GM18867 (cell line): ENCODE measurements at regions not wholly inside any gene's neighbourhood (a gene's known extent, or its start where the extent isn't known, plus 50 kb on each side); places are given as distances from the start of the nearest gene placed in this dataset.

Experiments used
- ATAC-seq: cut with Tn5 transposase; IDR thresholded peaks from one replicate; pipeline ENCODE4 v1.9.1; 2021; ENCODE audit warnings: mild to moderate bottlenecking, moderate library complexity; ENCODE audit not compliant: unreplicated experiment

DNA sequence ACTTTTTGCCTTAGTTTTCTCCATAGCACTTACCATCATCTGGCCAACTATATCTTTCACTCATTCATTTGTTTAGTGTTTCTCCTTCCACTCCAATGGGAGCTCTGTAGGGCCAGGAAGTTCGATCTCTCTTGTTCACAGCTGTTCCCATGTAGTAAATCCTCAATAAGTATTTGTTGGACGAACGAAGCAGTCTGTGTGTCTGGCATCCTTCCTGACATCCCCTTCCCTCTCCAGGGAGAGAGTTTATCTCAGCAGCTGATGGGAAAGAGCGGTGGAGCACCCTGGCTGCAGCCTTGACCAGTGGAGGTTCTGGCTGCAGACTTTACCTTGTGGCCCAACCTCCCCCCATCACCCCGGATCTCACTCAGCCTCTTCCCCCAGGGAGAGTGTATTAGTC, 141.7 kb downstream of the CHST1 start:
- ATAC-seq = no peak

DNA sequence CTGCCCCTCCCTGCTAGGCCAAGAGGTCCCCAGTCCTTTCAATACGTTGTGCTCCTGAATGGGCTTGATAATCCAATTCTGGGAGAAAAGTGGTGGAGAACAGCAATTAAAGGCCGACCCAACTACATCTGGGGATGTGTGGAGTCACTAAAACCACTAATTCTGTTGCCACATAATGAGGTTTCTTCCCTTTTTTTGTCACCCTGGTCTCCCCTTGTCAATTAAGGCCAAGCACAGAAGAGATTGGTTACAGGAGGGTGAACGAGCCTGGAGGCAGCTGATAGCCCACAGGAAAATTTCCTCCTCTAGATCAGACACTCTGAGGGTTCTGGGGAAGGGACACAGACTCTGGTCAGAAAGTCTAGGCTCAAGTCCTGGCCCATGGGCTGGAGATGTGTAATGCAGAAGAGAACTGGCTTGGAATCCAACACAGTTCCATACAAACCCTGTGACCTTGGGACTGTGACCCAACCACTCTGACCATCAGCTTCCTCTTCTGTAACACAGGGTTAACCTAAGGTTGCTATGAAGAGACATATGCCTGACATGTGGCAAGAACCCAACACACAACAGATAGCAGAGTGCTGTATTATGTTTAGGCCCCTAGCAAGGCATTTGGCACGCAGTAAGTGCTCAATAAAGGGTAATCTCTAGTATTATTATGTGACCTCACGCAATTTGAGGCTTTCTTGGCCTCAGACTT, 146.4 kb downstream of the CHST1 start:
- no peak for ATAC-seq

DNA sequence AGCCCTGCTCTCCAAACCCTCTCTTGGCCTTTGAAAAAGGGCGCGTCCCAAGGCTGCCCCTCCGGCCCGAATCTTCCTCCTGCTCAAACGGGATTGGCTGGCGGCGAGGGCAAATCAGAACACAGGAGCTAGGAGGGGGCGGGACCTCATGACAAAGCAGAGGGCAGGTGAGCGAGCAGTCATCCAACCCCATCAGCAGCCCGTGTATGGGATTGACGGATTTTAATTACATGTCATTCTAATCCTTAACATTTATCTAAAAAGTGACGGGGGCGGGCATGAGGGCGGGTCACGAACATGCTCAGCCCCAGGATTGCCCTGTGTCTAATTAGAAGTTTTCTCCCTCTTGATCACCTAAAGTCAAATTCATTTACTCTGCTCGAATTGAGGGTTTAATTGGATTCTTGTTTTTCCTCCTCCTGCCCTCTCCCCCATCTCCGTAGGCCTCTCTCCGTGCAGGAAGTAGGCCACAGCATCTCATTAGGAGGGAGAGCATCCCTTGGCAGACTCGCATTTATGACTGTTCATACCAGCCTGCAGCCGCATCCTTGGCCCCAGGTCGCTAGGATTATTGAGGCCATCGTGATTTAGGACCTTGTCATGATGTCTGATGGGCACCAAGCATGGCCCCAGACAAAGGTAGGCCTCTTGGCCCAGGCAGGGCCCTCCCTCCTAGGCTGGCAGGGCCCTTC, 147.1 kb downstream of the CHST1 start:
- ATAC-seq = no peak

DNA sequence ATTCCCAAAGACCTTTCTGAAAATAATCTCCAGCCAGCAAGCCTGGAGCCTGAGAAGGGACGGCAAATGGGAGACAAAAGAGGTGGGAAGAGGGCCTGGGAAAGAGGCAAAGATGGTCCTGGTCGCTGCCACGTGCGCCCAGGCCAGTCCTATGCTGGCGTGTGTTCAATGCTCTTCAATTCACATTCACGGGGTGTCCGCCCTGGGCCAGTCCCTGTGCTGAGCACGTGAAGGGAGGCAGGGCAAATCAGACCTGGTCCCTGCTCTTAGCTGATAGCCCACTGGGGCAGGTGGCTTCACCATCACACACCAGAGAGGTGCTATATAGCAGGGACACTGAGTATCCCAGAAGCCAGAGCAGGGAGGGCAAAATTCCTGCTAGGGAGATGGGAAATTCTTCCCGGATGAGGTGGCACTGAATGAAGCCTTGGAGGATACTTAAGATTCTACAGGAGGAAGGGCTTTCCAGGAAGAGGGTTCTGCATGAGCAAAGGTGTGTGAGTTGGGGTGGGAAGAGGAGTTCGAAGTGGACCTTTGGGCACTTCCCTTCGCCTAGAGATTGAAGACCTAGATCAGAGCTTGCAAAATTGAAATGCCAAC, 148.2 kb downstream of the CHST1 start:
- ATAC-seq = no peak

DNA sequence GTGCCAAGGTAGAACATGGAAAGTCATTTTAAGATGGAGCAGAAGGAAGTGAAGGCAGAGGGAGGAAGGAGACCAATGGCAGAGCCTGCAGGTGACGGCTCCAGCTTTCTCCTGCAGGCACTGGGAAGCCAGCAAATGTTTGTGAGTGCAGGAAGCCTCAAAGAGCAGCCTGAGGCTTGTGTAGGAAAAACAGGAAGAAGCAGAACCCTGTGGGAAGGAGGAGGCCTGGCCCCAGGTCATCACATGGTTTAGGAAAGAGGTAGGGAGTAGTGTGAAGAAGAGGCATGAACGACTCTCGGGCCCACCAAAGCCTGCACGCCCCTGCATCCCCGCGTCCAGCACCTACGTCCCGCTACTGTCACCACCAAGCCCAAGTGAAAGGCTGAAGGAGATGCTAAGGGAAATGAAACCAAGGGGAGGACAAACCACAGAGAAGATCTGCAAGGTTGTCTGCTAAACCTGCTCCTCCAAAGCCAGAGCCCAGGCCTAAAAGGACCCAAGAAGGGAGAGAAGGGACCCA, 151.5 kb downstream of the CHST1 start:
- ATAC-seq = no peak

DNA sequence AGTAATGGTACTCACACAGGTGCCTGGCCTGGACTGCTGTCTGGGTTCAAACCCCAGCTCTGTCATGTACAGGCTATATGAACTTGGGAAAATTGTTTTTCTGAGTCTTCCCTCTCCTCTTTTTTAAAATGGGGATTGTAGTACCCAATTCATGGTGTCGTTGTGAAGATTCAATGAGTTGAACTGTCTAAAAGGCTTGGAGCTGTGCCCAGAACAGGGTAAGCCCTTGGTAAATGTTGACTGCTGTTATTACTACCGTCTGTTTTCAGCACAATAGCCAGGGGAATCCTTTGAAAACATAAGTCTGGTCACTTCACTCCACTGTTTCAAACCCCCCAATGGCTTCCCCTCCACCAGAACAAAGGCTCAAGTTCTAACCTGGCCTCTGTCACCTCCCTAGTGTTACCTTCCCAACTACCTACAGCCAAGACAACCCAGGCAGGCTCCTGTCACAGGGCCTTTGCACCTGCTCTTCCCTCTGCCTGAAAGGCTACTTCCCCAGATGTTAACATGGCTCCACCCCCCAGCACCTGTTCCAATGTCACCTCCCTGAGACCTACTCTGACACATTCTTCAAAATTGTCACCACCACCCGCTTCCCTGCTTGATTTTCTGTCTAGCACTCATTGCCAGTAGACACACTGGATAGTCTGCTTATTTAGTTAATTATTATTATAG, 152.8 kb downstream of the CHST1 start:
- no peak for ATAC-seq

DNA sequence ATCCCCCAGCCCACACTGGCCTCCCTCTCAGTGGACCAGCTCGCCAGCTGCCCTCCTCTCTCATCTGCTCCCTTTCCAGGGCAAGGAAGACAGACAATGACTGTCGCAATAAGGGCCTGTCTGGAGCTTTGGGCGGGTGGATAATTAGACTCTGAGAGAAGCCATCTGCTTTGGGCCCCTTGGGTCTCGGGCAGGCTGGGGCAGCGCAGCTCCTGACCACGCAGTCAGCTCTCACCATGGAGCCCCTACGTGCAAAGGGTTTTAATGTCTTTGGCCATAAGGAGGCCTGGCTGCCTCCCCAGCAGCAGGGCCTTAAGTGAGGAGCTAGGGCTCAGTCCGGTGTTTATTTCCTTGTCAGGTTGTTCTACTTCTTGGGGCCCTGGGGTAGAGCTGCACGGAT, 153.9 kb downstream of the CHST1 start:
- ATAC-seq = no peak

DNA sequence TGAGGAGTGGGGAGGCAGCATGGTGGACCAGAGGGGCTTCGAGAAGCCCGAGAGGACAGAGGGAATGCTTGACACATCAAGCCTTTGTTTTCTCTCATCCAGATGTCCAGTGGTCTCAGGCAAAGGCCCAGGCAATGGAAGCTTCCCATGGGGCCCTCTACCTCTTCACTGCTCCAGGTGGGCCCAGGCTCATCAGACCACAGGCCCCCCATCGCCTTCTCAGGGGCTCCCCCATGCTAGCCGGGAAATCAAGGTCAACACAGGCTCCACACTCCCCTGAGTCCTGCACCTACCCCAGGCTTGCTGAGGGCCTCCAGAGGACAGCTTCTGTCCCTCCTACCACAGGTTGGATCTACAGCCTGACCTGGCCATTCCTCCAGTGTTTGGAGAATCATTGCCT, 157.5 kb downstream of the CHST1 start:
- ATAC-seq = no peak

DNA sequence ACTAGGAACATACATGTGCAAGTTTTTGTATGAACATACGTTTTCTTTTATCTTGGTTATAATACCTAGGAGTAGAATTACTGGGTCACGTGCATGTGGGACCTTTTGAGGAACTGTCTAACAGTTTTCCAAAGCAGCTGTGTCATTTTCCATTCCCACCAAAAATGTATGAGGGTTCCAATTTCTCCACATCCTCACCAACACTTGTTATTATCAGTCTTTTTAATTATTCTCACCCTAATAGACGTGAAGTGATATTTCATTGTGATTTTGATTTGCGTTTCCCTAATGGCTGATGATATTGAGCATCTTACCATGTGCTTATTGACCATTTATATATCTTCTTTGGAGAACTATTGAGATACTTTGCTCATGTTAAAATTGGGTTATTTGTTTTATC, 162.1 kb downstream of the CHST1 start:
- ATAC-seq = no peak

DNA sequence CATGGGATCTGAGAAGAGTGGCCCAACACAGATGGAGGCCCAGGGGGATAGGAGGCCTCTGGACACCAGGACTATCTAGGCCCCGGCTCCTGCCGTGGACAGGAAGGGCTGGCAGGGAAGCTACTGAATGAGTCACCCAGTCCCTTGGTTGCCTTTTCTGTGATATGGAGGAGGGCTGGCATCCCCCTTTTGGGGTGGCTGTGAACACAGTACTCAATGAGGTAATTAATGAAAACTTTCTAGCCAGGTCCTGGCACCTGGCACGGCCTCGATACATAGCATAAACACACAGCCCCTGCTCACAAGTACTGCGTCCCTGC, 163.2 kb downstream of the CHST1 start:
- ATAC-seq = no peak

DNA sequence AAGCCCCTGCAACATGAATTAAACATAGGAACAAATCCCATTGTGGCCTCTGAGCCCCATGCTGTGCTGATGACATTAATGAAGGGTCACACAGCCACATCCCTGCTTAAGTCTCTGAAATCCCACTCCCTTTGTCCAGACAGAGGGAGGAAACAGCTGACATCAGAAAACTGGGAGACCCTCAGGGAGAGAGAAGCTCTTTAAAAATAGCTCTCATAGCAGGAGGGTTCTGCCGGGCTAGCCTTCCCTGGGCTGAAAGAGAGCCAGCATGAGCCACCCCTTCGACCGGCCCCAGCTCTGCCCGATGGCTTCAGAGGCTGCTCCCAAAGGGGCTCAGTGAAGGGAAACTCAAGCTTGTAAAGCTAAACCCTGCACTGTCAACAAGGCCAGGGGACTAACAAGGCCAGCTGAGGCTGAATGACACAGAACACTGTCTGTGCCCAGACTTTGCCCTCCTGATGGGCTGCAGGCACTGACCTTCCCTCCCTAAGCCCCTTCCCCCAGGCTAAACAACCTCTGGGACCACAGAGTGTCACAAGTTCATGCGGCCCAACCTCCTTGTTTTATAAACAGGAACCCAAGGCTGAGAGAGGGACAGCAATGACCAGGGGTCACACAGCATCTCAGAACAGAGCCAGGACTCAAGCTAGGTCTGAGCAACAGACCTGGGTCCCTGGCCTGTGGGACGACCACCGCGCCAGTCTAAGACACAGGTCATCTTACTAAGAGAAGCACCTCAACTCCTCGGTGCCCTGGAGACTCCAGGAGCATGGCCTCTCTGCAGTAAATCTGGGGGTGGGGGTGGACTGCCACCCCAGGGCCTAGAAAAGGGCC, 163.8 kb downstream of the CHST1 start:
- ATAC-seq = no peak

DNA sequence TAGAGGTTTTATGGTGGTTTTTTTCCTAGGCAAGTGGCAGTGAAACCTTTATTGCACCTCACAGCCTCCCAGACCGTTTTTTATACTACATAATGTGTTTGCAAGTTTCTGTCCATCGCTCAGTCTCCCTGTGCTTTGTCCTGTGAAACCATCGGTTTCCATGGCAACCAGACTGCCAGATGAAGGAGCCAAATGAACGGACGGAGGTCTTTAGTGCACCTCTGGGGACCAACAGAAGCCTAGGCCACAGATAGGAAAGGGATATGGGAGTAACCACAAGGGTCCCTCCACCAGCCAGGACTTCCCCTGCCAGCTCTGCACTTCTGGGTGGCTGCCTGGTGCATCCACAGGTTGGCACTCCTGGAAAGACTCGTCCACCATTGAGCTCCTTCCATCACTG, 165.0 kb downstream of the CHST1 start:
- no peak for ATAC-seq

DNA sequence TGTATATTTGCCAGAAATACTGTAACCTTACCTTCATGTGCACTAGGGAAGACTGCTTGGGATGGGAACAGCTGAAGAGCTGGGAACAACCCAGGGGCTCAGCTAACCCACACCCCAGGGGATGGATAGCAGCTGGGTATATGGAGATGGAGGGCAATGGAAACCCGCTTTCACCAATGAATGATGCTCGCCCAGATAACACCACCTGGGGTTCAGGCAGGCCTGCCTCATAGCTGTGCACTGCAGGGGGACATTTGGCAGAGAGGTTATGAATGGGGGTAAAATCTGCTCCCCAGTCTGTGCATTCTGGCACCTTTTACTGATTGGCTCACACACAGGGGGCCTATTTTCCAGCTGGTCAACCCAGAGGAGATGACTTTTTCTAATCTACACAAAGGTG, 170.7 kb downstream of the CHST1 start:
- no peak for ATAC-seq

DNA sequence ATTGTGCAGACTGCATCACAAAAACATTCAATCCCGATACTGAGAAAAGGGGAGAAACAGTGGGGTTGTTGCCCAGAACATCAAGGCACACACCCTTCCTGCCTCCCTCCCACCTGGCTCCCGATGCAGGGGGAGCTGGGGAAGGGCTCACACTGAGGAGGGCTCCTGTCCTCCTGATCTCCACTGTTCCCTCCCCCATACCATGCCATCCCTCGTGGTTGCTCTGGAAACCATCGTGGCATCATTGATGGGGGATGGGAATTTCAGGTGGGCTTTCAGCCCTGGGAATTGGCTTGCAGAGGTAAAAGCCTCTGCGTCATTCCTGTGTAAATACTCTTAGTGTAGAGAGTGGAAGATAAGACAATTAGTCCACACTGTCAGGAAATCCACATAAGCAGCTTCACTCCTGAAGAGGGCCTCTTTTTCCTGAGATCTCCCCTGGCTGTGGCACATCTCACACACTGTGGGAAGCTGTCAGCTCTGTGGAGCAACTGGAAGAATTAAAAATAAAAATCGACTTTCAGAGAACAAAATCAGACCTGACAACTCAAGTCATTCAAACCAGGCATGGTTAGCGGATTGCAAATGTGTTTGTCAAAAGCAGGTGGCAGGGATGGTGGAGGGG, 176.0 kb downstream of the CHST1 start:
- no peak for ATAC-seq

DNA sequence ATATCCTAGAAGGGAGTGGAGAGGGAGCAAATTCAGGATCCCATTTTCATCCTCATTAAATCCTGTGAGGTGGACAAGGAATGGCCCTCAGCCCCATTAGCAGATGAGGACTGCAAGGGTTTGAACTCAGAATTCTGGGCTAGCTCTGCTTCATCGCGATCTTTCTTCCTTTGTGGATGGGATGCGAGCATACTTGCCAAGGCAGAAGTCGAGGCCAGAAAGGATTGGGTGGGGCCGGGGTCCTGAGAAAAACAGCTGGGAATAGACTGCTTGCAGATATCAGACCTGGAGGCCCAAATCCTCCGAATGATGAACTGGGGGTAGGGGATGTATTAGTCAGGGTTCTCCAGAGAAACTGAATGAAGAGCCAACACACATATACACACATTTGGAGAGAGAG, 179.0 kb downstream of the CHST1 start:
- no peak for ATAC-seq

DNA sequence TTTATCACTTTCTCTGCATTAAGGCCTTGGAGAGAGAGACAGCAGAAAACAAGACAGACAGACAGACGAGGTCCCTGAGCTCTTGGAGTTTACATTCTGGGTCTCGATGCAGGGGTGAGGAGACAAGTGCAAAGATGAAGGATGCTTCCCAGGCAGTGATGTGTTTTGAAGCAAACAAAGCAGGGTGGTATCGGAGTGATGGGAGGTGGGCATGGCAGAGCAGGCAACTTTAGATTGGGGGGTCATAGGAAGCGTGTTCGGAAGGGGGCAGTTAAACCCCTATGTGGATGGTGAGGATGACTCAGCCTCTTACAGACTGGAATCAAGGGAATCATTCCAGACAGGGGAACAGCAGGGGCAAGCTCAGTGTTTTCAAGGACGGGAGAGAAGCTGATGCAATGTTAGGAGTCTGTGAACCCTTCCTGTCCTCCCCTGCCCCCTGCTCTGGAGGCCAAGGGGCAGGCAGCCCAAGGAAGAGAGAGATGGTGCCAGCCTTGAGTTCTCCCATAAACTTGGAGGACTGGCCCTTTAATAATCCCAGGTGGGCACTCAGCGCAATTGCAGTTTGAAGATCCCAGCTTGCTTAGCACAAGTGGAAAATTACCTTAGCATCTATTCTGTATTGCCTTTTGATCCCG, 180.2 kb downstream of the CHST1 start:
- ATAC-seq = no peak

DNA sequence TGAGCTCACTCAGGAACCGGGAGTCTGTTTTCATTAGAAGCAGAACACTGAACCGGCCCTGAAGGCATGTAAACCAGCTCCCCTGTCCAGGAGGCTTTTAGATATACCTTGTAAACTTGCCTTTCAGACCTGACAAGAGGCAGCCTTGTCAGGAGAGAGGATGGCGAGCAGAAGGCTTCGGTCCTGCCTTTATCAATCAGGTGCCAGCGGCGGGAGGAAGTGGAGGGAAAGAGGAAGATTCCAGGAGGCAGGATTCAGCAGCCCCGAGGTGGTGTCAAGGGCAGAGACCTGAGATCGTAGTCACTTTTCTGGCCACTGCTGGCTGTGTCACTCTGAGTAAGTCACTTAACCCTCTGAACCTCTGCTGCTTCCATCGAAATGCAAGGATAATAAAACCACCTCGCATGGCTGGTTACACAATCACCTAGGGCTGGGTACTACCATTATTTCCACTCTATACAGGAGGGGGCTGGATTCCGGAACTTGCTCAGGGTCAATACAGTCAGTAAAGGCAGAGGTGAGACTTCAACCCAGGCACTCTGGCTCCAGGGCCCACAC, 181.0 kb downstream of the CHST1 start:
- ATAC-seq = no peak

DNA sequence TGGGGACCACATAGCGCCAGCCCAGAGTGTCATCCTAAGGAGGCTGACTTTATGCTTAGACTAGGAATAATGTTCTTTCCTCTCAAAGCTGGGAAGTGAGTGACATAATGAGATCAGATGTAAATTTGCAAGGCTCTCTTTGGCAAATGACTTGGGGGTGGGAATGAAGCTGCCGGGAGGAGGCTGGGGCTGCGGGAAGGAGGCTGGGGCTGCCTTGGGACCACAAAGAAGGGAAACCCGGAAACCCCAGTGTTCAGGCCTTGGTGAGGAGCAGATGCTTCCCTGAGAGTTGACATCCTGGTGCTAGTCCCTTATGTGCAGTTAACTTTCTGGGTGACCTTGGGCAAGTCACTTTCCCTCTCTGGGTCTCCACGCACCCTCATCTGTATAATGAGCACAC, 182.0 kb downstream of the CHST1 start:
- ATAC-seq = no peak

DNA sequence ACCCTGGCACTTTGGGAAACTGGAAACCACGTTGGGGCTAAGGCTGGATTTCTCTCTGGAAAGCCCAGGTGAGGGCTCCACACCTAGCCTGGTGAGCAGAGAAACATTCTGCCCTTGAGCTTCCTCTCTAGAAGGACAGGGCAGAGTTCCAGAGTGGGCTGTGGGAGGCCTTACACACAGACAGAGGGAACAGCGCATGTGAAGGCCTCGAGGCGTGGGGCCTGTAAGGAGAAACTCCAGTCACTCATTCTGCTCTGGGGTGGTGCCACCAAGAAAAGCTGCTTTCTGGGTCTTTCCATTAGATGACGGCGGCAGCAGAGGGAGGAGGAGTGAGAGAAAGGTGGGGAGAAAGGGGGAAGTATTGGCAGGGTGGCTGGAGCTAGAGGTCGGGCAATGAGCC, 183.1 kb downstream of the CHST1 start:
- no peak for ATAC-seq

DNA sequence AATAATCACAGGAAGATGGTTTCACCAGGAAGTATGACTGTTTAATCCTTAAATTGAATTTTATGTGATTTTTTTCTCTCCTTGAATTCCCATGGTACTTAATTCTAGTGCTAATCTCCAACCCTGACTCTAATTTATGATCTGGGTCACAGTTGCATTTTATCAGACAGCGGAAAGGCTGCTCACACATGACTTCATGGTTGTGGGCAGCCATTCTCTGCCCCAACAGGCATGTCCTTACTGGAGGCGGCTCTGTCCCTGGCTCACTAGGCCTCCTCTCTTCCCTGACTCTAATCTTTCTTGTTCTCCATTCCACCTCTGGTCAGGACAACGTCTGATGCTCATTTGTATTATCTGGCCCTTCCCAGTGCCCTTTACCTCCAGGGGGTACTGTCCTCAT, 184.4 kb downstream of the CHST1 start:
- ATAC-seq = no peak
